ENCODE measurements at regions not wholly inside any gene's neighbourhood (a gene's known extent, or its start where the extent isn't known, plus 50 kb on each side); places are given as distances from the start of the nearest gene placed in this dataset.

- Histone ChIP-seq H3K27ac (no peak overlapping the region), H3K4me1 (peaks cover 0 to 3% (median 0%) of the 10 kb centered on the region in 3 donors), H3K27me3 (peaks cover 0 to 7% (median 0%) of the 10 kb centered on the region in 4 donors), H3K9me3 (no peaks in the 10 kb centered on the region), H3K36me3 (no peaks in the 10 kb centered on the region), H3K4me3 (no peak overlapping the region)
- intact Hi-C loops (cut with DNase I), result no loop called here
- 39 to 48% methylated on average over 1 of the region's 1 CpG for WGBS, 2 donors
- TF ChIP-seq POLR2A (IDR thresholded peaks at IDR 0.05) (no peak), CTCF (IDR thresholded peaks at IDR 0.05) (no peak)
- no peak for DNase-seq
These were observed 163.2 kb upstream of the GPR26 start for GRCh38 chr10:123502983-123503382.

- WGBS, 2 donors, result 80 to 89% methylated on average over 1 to 2 of the region's 2 CpGs
- Histone ChIP-seq H3K4me1 (peaks cover 0 to 3% (median 0%) of the 10 kb centered on the region in 3 donors), H3K27ac (no peak overlapping the region), H3K9me3 (no peaks in the 10 kb centered on the region), H3K4me3 (no peak overlapping the region), H3K36me3 (no peaks in the 10 kb centered on the region), H3K27me3 (peaks cover 0 to 10% (median 0%) of the 10 kb centered on the region in 4 donors)
- intact Hi-C loops (cut with DNase I), result no loop called here
- no peak for TF ChIP-seq CTCF (IDR thresholded peaks at IDR 0.05)
- no peak for TF ChIP-seq POLR2A (IDR thresholded peaks at IDR 0.05)
- DNase-seq, result no peak
These were observed 159.7 kb upstream of the GPR26 start for GRCh38 chr10:123506455-123506854.

GRCh38 chr10:123507298-123507697 lies 158.9 kb upstream of the GPR26 start:
- intact Hi-C loops (cut with DNase I), result no loop called here
- H3K4me3 ChIP-seq, result no peak overlapping the region
- 25 to 47% methylated on average over 1 of the region's 1 CpG for WGBS, 2 donors
- TF ChIP-seq POLR2A (IDR thresholded peaks at IDR 0.05), result no peak
- TF ChIP-seq CTCF (IDR thresholded peaks at IDR 0.05), result no peak
- peaks cover 0 to 3% (median 0%) of the 10 kb centered on the region in 3 donors for H3K4me1 ChIP-seq
- no peak overlapping the region for H3K27ac ChIP-seq
- peaks cover 0 to 16% (median 0%) of the 10 kb centered on the region in 4 donors for H3K27me3 ChIP-seq
- H3K9me3 ChIP-seq, result no peaks in the 10 kb centered on the region
- H3K36me3 ChIP-seq, result no peaks in the 10 kb centered on the region
- no peak for DNase-seq

- intact Hi-C loops (cut with DNase I), result no loop called here
- 100% methylated on average over 2 of the region's 2 CpGs; no CpG with 5 or more reads in 1 of the 2 donors for WGBS, 2 donors
These were observed 156.8 kb upstream of the GPR26 start for GRCh38 chr10:123509338-123509737.

More at GRCh38 chr10:123509338-123509737, 156.8 kb upstream of the GPR26 start:
- no peaks in the 10 kb centered on the region for H3K4me1 ChIP-seq
- no peak overlapping the region for H3K27ac ChIP-seq
- H3K4me3 ChIP-seq, result no peak overlapping the region
- DNase-seq, result no peak
- H3K36me3 ChIP-seq, result no peaks in the 10 kb centered on the region
- H3K9me3 ChIP-seq, result no peaks in the 10 kb centered on the region
- peaks cover 0 to 25% (median 0%) of the 10 kb centered on the region in 4 donors for H3K27me3 ChIP-seq
- no peak for TF ChIP-seq CTCF (IDR thresholded peaks at IDR 0.05)
- no peak for TF ChIP-seq POLR2A (IDR thresholded peaks at IDR 0.05)

Data from esophagus squamous epithelium (tissue), 5 donors.